Activated CD8-positive, alpha-beta memory T cell treated with anti-CD3 and anti-CD28 coated beads, Interleukin-2, amount 50 U/mL, for 24 hours (primary cell): ENCODE measurements at regions not wholly inside any gene's neighbourhood (a gene's known extent, or its start where the extent isn't known, plus 50 kb on each side); places are given as distances from the start of the nearest gene placed in this dataset.
"Not testable (repeated sequence)": the region's sequence is repeated elsewhere in the genome, so short reads cannot be mapped to it uniquely, and the experiment has no call there.

Source experiments
- DNase-seq: peaks from one replicate; pipeline ENCODE4 v3.0.0-alpha.2; 2020; ENCODE audit errors: extremely low read depth

GRCh38 chr20:30387823-30388222, 869.6 kb upstream of the DEFB115 start:
- DNase-seq = not testable (repeated sequence)

- DNase-seq = not testable (repeated sequence)
These were observed 863.9 kb upstream of the DEFB115 start for GRCh38 chr20:30393523-30393922.

DNA sequence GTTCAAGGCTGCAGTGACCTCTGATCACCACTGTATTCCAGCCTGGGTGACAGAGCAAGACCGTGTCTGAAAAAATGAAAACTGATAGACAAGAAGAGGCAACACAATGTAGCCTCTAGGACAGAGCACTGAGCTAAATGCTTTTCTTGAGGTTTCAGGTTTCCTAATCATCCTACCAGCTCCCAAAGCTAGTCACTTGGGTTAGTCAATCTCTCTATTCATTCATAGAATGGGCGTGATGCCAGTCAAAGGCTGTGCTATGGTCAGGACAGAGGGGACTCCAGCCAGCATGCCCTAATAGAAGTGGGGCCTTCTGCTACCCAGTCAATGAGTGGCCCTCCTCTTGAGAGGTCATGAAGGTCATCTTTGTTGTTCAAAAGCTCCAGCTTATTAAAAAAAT, 860.4 kb upstream of the DEFB115 start:
- DNase-seq = not testable (repeated sequence)

DNA sequence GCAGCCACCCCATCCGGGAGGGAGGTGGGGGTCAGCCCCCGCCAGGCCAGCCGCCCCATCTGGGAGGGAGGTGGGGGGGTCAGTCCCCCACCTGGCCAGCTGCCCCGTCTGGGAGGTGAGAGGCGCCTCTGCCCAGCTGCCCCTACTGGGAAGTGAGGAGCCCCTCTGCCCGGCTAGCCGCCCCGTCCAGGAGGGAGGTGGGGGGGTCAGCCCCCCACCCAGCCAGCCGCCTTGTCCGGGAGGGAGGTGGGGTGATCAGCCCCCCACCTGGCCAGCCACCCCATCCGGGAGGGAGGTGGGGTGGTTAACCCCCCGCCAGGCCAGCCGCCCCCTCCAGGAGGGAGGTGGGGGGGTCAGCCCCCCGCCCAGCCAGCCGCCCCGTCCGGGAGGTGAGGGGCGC, 852.4 kb upstream of the DEFB115 start:
- DNase-seq = not testable (repeated sequence)

DNA sequence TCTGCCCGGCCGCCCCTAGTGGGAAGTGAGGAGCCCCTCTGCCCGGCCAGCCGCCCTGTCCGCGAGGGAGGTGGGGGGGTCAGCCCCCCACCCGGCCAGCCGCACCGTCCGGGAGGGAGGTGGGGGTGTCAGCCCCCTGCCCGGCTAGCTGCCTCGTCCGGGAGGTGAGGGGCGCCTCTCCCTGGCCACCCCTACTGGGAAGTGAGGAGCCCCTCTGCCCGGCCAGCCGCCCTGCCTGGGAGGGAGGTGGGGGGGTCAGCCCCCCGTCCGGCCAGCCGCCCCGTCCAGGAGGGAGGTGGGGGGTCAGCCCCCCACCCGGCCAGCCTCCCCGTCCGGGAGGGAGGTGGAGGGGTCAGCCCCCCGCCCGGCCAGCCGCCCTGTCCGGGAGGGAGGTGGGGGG, 851.9 kb upstream of the DEFB115 start:
- DNase-seq = not testable (repeated sequence)

- not testable (repeated sequence) for DNase-seq
These were observed 851.1 kb upstream of the DEFB115 start for GRCh38 chr20:30406370-30406769.

GRCh38 chr20:30412972-30413371, 844.5 kb upstream of the DEFB115 start:
- DNase-seq = no peak

- DNase-seq = not testable (repeated sequence)
These were observed 840.1 kb upstream of the DEFB115 start for GRCh38 chr20:30417387-30417786.

GRCh38 chr20:30418378-30418777, 839.1 kb upstream of the DEFB115 start:
- DNase-seq = not testable (repeated sequence)

- no peak for DNase-seq
These were observed 838.0 kb upstream of the DEFB115 start for GRCh38 chr20:30419466-30419865.

DNA sequence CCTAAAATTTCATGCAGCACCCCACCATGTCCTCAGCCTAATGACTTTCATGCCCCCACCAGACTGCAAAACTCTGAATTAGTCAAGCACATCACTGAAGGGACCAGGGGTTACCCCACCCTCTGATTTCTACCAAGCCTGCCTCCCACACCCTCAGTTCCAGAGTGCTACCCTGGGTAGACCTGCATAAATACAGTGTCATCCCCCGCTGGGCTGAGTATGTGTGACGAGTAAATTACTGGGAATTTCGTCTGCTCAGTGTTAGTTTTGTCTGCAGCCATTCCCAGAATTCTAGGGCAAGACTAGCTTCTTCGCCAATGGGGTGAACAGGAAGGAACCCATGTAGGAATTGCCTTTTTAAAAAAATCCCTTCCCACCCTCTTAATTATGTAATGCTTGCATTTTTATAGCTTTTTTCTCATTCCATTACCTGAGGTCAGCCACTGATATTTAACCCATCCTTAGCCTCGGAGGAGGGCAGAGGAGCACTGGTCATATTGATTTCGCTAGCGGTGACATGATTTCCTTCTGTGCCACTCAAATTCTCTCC, 837.5 kb upstream of the DEFB115 start:
- DNase-seq = not testable (repeated sequence)
